GM19397 (cell line): ENCODE measurements at regions not wholly inside any gene's neighbourhood (a gene's known extent, or its start where the extent isn't known, plus 50 kb on each side); places are given as distances from the start of the nearest gene placed in this dataset.

Source experiments
- ATAC-seq: cut with Tn5 transposase; IDR thresholded peaks from one replicate; pipeline ENCODE4 v1.9.1; 2021; ENCODE audit warnings: mild to moderate bottlenecking, moderate library complexity; ENCODE audit not compliant: unreplicated experiment

- no peak for ATAC-seq
These were observed 210.0 kb downstream of the KLHL4 start for GRCh38 chrX:87727620-87728019.

GRCh38 chrX:87728024-87728423, 210.4 kb downstream of the KLHL4 start:
- no peak for ATAC-seq

GRCh38 chrX:87728459-87728858, 210.9 kb downstream of the KLHL4 start:
- ATAC-seq, result no peak

DNA sequence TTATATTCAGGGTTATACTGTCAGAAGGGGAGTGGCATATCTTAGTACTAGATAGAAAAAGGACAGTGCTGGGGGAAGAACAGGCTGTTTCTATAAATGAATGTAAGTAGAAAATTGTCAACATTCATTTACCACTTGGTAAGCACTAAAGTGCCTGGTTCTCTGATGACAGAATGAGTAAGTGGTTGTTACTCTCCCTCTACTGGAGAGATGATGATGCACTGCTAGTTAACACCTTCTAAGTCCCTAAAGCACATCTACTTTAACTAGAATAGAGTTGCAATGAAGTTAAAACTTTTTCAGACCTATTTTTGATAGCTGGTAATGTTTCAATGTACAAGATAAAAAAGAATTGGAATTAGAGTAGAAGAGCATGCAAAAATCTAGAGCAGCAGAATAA, 214.5 kb downstream of the KLHL4 start:
- ATAC-seq, result no peak

DNA sequence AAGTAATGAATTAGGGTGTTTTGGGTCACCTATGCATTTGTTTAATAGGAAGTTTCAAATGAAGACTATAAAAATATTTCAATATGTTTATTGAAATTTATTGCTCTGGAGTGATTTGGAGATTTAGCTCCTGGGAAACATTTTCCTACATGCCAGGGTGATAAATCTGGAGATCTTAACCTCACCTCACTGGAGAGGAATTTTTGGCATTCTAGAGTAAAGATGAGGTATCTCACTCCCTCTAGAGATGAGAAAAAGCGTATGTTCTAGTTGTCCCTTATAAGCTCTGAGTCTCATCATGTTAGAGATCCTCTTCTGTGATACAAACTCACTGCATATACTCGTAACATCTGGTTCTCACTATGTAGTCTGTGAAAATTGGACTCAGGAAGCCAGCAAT, 219.0 kb downstream of the KLHL4 start:
- no peak for ATAC-seq

- no peak for ATAC-seq
These were observed 226.8 kb downstream of the KLHL4 start for GRCh38 chrX:87744391-87744790.

DNA sequence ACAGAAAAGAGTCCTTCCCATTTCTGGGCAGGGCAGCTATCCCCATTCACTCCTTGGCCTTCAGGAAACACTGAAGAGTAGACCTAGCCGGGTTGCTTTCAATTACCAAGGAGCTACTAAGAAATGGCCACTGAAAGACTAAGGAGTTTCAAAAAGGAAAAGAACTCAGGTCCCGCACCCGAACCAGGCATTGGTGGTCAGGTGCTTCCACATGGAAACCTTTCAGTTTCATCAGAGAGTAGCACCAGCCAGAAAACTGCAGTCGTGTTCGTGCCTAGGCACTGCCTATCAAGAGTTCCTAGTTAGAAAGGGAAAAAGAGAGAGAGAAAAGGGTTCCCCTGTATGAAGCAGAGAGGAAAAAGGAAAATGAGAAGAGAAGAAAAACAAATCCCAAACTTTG, 237.9 kb downstream of the KLHL4 start:
- ATAC-seq, result no peak

- no peak for ATAC-seq
These were observed 271.4 kb downstream of the KLHL4 start for GRCh38 chrX:87788976-87789375.

GRCh38 chrX:87798039-87798438, 280.4 kb downstream of the KLHL4 start:
- no peak for ATAC-seq

DNA sequence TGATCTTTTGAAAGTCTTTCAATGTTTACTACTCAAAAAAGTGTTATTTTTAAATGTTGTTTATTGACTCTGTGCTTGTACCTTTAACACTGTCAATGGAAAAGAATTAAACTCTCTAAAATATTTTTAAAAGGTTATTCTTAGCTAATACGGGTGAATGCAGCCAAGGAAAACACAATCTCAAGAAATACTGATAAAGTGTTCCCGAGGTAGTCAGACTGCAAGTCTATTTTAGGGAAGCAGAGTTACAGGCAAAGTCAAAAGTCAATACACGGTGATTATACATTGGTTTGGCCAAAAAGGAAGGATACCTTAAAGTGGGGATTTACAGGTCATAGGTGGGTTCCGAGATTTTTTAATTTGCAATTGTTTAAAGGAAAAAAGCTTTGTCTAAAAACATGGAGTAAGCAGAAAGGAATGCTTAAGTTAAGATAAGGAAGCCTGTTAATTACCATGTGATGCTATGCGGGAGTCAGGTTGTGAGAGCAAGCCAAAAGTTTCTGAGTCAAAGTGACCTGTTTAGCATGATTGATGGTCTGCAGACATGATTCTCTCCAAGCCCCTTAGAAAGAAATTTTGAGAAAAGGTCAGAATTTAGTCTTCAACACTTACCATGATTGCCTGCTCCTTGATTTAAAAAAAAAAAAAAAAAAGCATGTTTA, 288.4 kb downstream of the KLHL4 start:
- no peak for ATAC-seq

DNA sequence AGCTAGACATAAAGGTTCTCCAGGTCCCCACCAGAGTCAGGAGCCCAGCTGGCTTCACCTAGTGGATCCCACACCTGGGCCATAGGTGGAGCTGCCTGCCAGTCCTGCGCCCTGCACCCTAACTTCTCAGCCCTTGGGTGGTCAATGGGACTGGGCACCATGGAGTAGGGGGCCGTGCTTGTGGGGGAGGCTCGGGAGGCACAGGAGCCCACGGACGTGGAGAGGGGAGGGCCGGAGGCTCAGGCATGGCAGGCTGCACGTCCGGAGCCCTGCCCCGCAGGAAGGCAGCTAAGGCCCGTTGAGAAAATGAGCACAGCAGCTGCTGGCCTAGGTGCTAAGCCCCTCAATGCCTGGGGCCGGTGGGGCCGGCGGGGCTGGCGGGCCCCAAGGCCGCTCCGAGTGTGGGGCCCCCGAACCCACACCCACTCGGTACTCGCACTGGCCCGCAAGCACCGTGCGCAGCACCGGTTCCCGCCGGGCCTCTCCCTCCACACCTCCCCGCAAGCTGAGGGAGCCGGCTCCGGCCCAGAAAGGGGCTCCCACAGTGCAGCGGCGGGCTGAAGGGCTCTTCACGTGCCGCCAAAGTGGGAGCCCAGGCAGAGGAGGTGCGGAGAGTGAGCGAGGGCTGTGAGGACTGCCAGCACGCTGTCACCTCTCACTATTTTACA, 291.1 kb downstream of the KLHL4 start:
- ATAC-seq, result no peak

DNA sequence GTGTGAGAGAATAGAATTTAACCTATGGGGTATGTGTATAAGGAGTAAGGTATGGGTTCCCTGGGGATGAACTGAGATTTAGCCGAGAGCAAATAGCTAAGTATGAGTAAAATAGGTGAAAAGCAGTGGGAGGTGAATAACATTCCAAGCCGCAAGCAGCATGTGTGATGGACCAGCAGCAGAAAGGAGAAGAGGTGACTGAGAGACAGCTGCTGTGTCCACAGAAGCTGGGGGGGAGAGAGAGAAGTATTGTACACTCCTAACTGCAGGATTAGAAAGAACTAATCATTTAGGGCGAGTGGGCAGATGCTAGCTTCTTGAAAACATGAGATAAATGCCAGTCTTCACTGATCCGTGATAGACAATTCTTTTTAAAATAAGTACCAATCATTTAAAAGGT, 296.0 kb downstream of the KLHL4 start:
- ATAC-seq, result no peak

- no peak for ATAC-seq
These were observed 329.4 kb downstream of the KLHL4 start for GRCh38 chrX:87846956-87847355.

DNA sequence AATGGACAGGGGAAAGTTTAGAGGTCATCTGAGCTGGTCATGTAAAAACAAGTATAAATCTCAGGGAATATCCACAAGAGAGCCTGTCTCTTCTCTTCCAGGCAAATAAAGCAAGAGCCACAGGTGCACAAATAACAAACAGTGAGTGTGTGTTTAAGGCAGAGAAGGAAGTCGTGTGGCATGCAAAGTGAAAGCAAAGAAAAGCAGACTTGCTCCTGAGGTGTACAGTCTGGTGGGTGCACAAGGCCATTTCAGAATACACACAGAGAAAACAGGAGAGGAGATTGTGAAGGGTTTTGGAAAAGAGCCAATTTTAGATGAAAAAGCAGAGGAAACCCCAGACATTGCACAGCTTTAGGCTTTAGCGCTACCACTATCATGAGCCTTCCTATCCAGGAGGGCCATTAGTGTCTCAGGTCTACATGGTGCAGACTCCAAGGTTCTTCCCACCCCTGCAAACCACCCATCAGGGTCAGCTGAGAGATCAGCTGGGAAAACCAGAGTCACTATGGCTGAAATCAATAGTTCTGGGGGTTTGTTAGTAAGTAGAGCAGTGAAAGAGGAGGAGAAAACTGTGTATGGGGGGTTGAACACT, 355.8 kb downstream of the KLHL4 start:
- peak; percentile 78 for ATAC-seq

DNA sequence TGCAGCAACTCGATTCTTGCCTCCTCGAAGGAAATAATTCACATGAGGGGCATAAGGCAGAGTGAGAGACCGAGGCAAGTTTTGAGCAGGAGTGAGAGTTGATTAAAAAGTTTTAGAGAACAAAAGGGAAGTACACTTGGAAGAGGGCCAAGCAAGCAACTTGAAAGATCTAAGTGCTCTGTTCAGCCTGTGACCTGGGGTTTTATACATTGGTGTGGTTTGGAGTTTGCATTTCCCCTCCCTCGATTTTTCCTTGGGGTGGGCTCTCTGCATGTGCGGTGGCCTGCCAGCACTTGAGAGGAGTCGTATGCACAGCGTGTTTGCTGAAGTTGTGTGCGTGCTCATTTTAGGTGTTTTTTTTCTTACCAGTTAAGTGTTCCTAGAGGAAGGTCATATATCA, 356.4 kb downstream of the KLHL4 start:
- ATAC-seq, result peak; percentile 31

- ATAC-seq, result no peak
These were observed 361.3 kb downstream of the KLHL4 start for GRCh38 chrX:87878926-87879325.

DNA sequence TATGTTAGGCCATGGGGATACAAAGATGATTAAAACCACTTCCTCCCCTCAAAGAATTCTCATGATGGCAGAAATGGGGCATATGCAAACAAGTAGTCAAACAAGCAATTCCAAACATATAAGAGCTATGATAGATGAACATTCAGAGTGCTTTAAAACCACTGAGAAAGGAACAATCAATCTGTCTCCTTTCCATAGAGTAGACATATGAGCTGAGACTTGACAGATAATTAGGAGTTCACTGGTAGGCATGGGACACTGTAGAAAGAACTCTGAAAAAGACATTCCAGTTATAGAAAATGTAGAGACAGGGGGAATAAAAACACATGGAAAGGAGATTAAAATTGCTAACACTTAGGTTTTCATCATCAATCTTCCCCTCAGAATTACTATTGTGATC, 372.8 kb downstream of the KLHL4 start:
- no peak for ATAC-seq

GRCh38 chrX:87895421-87895820, 377.8 kb downstream of the KLHL4 start:
- no peak for ATAC-seq

GRCh38 chrX:87896057-87896456, 378.5 kb downstream of the KLHL4 start:
- ATAC-seq, result no peak

- ATAC-seq, result peak; percentile 71
These were observed 382.8 kb downstream of the KLHL4 start for GRCh38 chrX:87900320-87900908.

DNA sequence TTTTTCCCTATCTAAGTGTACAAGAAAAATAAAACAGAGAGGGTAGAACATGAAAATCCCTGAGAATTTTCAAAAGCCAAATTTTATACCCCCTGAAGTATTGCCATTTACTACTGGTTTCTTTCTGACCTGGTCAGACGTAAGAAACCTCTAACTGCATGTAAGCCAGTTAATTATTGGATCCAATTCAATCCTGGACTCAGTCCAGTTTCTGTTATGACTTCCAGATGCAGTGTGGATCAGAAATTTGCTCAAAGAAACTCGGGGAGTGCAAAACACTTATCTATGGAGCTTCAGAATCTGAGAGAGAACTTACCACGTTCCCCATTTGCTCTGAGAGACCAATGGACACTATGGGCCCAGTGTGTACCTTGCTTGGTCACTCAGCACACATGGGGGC, 383.5 kb downstream of the KLHL4 start:
- ATAC-seq, result no peak

DNA sequence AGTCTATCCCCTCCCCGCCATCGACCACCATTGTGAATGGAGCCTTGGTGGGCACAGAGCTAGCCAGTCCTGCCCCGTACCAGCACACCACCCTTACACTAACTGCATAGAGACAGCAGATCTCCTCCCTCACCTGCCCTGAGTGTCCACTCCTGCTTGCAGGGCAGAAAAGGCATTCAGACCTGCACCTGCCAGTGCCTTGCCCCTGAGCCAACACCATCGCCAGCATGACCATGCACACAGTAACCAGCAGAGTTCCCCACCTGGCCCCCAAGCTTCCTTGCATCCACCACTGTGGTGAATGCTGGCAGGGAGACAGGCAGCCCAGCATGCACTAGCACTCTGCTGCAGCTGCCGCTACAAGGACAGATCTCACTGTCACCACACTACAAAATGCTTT, 397.1 kb downstream of the KLHL4 start:
- no peak for ATAC-seq
